AG10803 (cell line): ENCODE measurements at regions not wholly inside any gene's neighbourhood (a gene's known extent, or its start where the extent isn't known, plus 50 kb on each side); places are given as distances from the start of the nearest gene placed in this dataset.
"Not testable (repeated sequence)": the region's sequence is repeated elsewhere in the genome, so short reads cannot be mapped to it uniquely, and the experiment has no call there.

Source experiments
- DNase-seq: peaks from one replicate; pipeline ENCODE4 v3.0.0; 2010; ENCODE audit warnings: low read depth
- H3K4me3 ChIP-seq: 2 replicates; pipeline ENCODE4 v1.5.1; 2011; ENCODE audit warnings: mild to moderate bottlenecking, low read length, control low read depth
- CTCF ChIP-seq: conservative IDR thresholded peaks from 2 replicates; pipeline ENCODE4 v1.5.1; 2011; ENCODE audit warnings: mild to moderate bottlenecking, low read length, control low read depth, inconsistent platforms

DNA sequence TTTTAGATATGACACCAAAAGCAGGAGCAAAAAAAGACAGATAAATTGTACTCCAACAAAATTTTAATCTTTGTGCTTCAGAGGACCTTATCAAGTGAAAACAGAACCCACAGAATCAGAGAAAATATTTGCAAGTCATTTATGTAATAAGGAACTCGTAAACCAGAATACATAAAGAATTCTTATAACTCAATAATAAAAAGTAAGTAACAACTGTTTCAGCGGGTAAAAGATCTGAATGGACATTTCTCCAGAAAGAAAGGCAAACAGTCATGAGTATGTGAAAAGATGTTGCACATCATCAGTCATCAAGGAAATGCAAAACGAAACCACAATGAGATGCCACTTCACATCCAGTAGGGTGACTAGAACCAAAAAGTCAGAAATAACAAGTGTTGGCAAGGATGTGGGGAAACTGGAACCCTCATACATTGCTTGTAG is 167.7 kb upstream of the KCTD7 start:
- no peak for TF ChIP-seq CTCF
- DNase-seq, result no peak

GRCh38 chr7:66461397-66461796 is 167.3 kb upstream of the KCTD7 start:
- H3K4me3 ChIP-seq, DNase-seq: not testable (repeated sequence)

More for the DNA sequence above, 167.7 kb upstream of the KCTD7 start:
- no peak overlapping the region for H3K4me3 ChIP-seq

DNA sequence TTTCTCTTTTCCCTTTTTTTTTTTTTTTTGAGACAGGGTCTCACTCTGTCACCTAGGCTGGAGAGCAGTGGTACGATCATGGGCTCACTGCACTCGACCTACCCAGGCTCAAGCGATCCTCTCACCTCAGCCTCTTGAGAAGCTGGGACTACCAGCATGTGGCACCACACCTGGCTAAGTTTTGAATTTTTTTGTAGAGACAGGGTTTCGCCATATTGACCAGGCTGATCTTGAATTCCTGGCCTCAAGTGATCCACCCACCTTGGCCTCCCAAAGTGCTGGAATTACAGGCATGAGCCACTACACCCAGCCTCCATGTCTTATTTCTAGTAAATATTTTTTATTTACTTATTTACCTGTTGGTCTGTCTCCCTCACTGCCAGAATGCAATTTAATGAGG is 165.8 kb upstream of the KCTD7 start:
- H3K4me3 ChIP-seq, DNase-seq: not testable (repeated sequence)

DNA sequence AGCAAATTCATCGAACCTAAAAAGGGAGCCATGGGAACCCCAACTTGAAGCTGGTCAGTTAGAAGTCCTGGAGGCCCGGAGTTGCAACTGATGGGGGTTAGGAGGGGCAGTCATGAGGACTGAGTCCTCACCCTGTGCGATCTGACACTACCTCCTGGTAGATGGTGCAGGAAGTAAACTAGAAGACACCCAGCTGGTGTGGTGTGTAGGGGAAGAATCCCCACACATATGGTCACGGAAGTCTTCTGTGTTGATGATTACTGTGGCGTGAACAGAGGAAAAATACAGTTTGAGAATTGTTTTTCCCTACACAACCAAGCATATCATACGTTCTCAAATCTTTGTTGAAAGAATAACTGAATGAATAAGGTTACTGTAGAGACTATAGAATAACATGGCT is 164.6 kb upstream of the KCTD7 start:
- DNase-seq, result no peak
- TF ChIP-seq CTCF, result no peak
- no peak overlapping the region for H3K4me3 ChIP-seq

DNA sequence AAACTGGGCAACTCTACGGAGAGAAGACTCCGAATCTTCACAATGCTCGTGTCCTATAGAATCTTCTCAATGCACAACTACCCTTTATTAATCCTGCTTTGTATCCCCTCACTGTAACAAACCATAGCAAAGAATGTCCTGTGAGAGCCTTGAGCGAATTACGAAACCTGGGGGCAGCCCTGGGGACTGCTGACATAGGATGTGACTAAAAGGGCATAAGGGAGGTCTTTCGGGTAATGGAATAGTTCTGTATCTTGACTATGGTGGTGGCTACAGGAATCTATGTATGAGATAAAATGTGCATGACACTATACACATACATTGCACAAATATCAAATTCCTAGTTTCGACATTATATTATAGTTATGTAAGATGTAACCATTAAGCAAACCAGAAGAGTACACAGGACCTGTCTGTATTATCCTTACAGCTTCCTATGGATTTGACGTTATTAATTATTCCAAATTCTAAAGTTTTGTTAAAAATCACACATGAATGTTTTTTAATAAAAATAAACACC is 162.5 kb upstream of the KCTD7 start:
- no peak overlapping the region for H3K4me3 ChIP-seq
- DNase-seq, result no peak

DNA sequence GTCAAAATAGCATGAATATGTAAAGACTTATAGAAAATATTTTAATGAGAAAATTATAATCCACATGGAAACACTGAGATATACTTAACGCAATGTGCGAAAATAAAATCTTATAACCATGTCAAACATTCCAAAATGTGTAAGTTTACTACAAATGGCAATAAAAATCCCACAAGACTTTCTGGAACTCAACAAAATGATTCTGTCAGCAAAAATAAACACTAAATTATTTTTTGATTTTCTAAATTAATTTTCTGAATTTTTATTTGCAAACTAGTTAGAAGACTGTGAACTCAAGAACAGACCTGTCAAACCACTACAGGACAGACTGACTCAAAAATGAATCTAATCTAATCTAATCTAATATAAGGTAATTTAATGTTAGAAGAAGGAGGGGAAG is 160.8 kb upstream of the KCTD7 start:
- no peak for DNase-seq
- no peak overlapping the region for H3K4me3 ChIP-seq
- no peak for TF ChIP-seq CTCF

More for the DNA sequence above, 162.5 kb upstream of the KCTD7 start:
- TF ChIP-seq CTCF, result no peak

DNA sequence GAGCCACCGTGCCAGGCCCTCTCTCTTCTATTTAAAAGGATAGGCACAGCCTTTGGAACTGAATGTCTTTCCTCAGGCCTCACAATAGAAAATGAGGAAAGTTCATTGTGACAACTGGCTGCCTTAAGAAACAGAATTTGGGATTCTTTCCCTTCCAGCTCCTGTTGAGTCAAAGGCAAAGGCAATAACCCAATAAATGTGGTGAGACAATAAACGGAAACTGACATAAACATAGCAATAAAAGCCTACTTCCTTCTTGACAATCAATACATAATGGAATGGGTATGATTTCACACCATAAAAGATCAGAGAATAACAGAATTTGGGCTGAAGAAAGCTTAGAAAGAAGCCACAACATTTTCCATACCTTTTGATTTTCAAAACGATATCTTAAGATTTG is 155.6 kb upstream of the KCTD7 start:
- H3K4me3 ChIP-seq, DNase-seq: not testable (repeated sequence)

DNA sequence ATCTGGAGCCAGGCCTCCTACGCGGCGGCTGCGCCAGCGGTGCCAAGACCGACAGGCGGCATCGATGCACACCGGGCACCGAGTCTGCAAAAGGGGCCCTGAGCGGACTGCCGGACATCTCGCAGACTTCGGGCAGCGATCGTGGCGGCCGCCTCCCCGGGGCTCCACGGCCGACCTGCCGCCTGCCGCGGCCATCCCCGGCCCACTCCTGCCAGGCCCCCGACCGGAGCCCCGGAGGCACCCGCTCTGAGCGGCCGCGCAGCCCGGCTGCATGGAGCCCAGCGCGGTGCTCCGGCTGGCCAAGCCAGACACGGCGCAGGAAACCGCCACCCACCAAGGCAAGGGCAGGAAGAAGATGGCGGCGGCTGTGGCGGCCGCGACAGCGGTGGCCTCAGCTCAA is 154.2 kb upstream of the KCTD7 start:
- no peak overlapping the region for H3K4me3 ChIP-seq
- TF ChIP-seq CTCF, result no peak
- DNase-seq, result no peak

- not testable (repeated sequence) for DNase-seq, H3K4me3 ChIP-seq
Measured at GRCh38 chr7:66476056-66476455, 152.6 kb upstream of the KCTD7 start.

DNA sequence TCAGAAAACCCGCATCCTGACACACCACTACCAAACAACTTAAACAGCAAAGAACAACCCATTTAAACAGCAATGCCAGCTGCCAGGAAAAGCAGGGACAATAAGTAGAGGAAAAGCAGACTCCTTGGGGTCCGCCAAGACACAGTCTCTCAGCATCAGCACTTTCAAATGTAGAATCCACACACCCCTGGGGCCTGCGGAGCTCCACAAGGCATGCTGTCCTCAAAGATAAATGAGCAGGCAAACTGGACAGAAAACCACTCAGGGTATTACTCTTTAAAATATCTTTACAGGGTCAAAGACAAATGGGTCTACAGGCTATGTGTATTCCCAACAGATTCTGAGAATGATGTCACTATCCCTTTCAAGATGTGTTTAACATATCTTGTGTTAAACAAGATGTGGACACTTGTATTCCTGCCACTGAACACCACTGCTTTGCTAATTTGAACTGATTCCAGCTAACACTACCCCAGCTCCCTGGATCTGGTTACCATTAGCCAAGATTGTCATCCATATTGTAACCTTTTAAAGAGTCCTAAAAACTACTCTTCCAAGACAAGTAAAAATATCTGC is 150.8 kb upstream of the KCTD7 start:
- H3K4me3 ChIP-seq, DNase-seq: not testable (repeated sequence)

DNA sequence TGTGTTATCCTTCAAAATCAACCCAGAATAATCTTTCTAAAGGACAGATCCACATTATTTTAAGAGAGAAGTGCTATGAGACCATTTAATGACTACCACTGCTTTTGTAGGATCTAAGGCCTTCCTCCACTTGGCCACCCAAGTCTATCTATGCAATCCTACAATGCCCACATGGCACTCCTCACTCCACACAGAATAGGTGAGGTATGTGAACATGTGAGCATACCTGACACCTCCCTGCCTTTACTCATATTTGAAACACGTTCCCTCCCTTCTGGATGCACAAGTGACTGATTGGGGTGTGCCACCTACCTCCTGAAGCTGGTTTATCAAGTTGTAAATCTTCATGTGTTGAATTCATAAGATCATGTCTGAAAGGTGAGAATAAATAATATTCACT is 147.5 kb upstream of the KCTD7 start:
- not testable (repeated sequence) for DNase-seq, H3K4me3 ChIP-seq

GRCh38 chr7:66489065-66489464 is 139.6 kb upstream of the KCTD7 start:
- not testable (repeated sequence) for DNase-seq, H3K4me3 ChIP-seq

DNA sequence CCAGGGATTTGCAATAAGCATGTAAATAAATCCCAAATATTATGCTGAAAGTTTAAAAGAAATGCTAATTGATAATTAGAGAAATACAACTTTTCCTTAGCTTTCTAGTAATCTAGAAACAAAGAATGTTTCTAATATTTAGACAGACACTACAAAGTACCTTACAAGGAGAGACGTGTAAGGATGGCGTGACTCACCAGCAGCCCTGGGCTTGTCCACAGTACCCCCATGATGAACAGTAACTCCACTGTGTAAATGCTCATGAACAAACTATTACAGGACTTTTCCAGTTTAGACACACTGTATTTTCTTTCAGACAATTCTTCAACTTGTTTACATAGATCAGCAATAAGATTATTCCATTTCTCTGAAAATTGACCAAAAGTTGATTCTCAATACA is 138.9 kb upstream of the KCTD7 start:
- DNase-seq, result not testable (repeated sequence)

DNA sequence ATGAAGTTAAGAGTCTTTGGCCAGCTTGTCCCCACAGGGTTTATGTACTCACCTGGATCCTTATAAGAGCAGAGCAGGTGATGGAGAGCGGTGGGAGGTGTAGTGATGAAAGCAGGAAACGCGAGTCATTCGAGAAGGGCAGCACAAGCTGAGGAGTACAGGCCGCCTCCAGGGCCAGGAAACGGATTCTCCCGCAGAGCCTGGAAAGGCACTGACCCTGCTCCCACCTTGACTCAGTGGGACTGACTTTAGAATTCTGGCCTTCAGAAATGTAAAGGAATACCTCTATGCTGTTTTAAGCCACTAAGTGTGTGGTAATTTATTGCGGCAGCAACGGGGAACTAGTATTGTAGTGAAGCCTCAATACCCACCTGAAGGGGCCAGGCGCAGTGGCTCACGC is 137.7 kb upstream of the KCTD7 start:
- H3K4me3 ChIP-seq, DNase-seq: not testable (repeated sequence)

More for the DNA sequence above, 138.9 kb upstream of the KCTD7 start:
- H3K4me3 ChIP-seq, result not testable (repeated sequence)
